ENCODE measurements at regions not wholly inside any gene's neighbourhood (a gene's known extent, or its start where the extent isn't known, plus 50 kb on each side); places are given as distances from the start of the nearest gene placed in this dataset.
"Not testable (repeated sequence)": the region's sequence is repeated elsewhere in the genome, so short reads cannot be mapped to it uniquely, and the experiment has no call there.

GRCh38 chr16:29184738-29185438 lies 200.0 kb downstream of the LAT start:
- TF ChIP-seq POLR2A, CTCF, EP300 (IDR thresholded peaks at IDR 0.05): not testable (repeated sequence)
